Stomach (tissue), 4 donors: ENCODE measurements at regions not wholly inside any gene's neighbourhood (a gene's known extent, or its start where the extent isn't known, plus 50 kb on each side); places are given as distances from the start of the nearest gene placed in this dataset.

Source experiments
- POLR2A ChIP-seq, 4 donors: fragments of 450-650 bp; IDR thresholded peaks; one replicate each; pipeline ENCODE4 v1.6.1; 2016; ENCODE audit warnings: antibody characterized with exemption in 4 of 4, control low read depth in 2 of 4, mild to moderate bottlenecking in 1 of 4, moderate library complexity in 1 of 4
- POLR2AphosphoS5 ChIP-seq, 3 donors: sonication (generic); formaldehyde crosslinking; IDR thresholded peaks; one replicate each; pipeline ENCODE4 v1.6.1; 2016; ENCODE audit warnings: antibody characterized with exemption in 3 of 3
- TF ChIP-seq, protein P1 (sequence below), 7 experiments: fragments of 450-650 bp in 4 of 7; fragments of 200-600 bp in 3 of 7; sonication (generic) in 3 of 7; IDR thresholded peaks; one replicate each; pipeline ENCODE4 v1.5.1; 2016 to 2019; ENCODE audit warnings: antibody characterized with exemption in 7 of 7, control low read depth in 2 of 7, mild to moderate bottlenecking in 1 of 7

DNA sequence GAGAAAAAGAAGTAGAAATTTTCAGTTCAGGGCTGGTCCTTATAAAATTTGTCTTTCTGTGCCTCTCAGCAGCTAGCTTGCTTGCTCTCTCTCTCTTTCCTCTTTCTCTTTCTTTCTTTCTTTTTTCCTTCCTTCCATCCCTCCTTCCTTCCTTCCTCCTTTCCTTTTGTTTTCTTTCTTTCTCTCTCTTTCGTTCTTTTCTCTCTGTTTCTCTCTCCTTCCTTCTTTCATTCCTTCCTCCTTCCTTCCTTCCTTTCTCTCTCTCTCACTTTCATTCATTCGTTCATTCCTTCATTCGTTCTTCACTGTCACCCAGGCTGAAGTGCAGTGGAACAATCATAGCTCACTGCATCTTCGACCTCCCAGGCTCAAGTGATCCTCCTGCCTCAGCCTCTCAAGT lies 69.3 kb upstream of the CPOX start:
- TF ChIP-seq POLR2A (IDR thresholded peaks at IDR 0.05) (no peak), POLR2AphosphoS5 (IDR thresholded peaks at IDR 0.05) (no peak)
- TF ChIP-seq, protein P1, sequence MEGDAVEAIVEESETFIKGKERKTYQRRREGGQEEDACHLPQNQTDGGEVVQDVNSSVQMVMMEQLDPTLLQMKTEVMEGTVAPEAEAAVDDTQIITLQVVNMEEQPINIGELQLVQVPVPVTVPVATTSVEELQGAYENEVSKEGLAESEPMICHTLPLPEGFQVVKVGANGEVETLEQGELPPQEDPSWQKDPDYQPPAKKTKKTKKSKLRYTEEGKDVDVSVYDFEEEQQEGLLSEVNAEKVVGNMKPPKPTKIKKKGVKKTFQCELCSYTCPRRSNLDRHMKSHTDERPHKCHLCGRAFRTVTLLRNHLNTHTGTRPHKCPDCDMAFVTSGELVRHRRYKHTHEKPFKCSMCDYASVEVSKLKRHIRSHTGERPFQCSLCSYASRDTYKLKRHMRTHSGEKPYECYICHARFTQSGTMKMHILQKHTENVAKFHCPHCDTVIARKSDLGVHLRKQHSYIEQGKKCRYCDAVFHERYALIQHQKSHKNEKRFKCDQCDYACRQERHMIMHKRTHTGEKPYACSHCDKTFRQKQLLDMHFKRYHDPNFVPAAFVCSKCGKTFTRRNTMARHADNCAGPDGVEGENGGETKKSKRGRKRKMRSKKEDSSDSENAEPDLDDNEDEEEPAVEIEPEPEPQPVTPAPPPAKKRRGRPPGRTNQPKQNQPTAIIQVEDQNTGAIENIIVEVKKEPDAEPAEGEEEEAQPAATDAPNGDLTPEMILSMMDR (IDR thresholded peaks at IDR 0.05), result no peak
